ENCODE measurements at regions not wholly inside any gene's neighbourhood (a gene's known extent, or its start where the extent isn't known, plus 50 kb on each side); places are given as distances from the start of the nearest gene placed in this dataset.

DNA sequence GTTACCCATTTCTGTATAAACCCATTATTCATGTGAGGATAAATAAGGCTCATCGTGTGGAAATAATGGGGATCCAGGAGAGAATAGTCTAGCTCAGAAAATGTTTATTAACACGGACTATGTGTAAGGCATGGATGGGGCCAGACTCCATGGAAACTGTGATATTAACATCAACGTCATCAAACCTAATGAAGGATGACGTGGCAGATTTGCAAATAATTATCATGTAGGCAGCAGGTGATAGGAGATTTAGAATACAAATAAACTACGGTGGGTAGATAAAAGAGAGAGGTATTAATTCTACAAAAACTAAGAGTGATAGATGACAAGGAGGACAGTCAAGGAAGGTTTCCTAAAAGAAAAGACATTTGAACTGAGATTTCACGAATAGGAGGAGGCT is 592.2 kb downstream of the REEP3 start:
- TF ChIP-seq CREB1 (IDR thresholded peaks at IDR 0.05): peak; percentile 87
- TF ChIP-seq CREB1 (CRISPR knock-in tag; IDR thresholded peaks at IDR 0.05): no peak
- TF ChIP-seq NFE2L2 (IDR thresholded peaks at IDR 0.05; ENCODE audit: low read length): peak; percentile 61; the same call in 1 of the 2 replicates
- TF ChIP-seq ZNF446 (CRISPR knock-in tag; IDR thresholded peaks at IDR 0.05): no peak
- intact Hi-C loops (cut with micrococcal nuclease; ENCODE audit: unreplicated experiment): no loop called here
- no peak overlapping the region for H3K9ac ChIP-seq (ENCODE audit: insufficient read depth, low read depth, low read length)

DNA sequence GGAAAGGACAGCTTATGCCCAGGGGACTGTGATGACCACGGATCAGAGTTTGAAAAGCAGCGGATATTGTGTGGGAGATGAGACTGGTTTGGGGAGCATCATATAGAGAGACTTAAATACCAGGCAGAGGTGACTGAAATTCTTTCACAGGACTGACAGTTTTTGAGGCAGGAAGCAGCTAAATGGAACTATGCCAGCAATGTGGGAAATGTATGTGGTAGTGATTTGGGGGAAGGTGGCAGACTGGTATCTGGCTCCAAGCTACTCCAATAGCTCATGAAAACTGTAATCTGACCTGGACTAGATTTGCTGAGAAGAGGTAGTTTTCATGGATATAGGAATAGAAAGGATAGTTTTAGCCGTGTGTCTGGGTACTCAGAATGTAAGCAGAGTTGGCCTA is 592.6 kb downstream of the REEP3 start:
- H3K4me1 ChIP-seq (ENCODE audit: insufficient read depth, low read length): peaks cover 20% of the 10 kb centered on the region
- no peak overlapping the region for H3K4me2 ChIP-seq (ENCODE audit: low read depth, low read length)
- DNase-seq (ENCODE audit: low spot score) (no peak), FAIRE-seq (no peak), ATAC-seq (no peak)
- no peak overlapping the region for H2AFZ ChIP-seq (ENCODE audit: low read length)
- no peaks in the 10 kb centered on the region for H3K79me2 ChIP-seq (ENCODE audit: insufficient read depth, low read length)
- H3K4me3 ChIP-seq (replicated peaks in 1 of 3; ENCODE audit: insufficient read depth in 1 of 3, low read depth in 2 of 3, low read length in 3 of 3): no peak overlapping the region
- ChIA-PET POLR2A (no interaction called here), CTCF (ENCODE audit: low intra/inter-chr PET ratio, low total read pairs) (no interaction called here)
- H3K9ac ChIP-seq (ENCODE audit: insufficient read depth, low read depth, low read length): no peak overlapping the region
- H3K9me3 ChIP-seq (ENCODE audit: low read length): no peaks in the 10 kb centered on the region
- TF ChIP-seq ZNF556 (CRISPR knock-in tag; IDR thresholded peaks at IDR 0.05; ENCODE audit: borderline replicate concordance) (no peak), ZNF724P (CRISPR knock-in tag; IDR thresholded peaks at IDR 0.05; ENCODE audit: borderline replicate concordance) (no peak), KAT7 (CRISPR knock-in tag; IDR thresholded peaks at IDR 0.05; ENCODE audit: borderline replicate concordance) (no peak), KDM2A (CRISPR knock-in tag; IDR thresholded peaks at IDR 0.05; ENCODE audit: borderline replicate concordance, low read depth) (no peak), ASH2L (IDR thresholded peaks at IDR 0.05; ENCODE audit: insufficient read length, low read depth, low read length) (no peak)
- TF ChIP-seq, protein P1, sequence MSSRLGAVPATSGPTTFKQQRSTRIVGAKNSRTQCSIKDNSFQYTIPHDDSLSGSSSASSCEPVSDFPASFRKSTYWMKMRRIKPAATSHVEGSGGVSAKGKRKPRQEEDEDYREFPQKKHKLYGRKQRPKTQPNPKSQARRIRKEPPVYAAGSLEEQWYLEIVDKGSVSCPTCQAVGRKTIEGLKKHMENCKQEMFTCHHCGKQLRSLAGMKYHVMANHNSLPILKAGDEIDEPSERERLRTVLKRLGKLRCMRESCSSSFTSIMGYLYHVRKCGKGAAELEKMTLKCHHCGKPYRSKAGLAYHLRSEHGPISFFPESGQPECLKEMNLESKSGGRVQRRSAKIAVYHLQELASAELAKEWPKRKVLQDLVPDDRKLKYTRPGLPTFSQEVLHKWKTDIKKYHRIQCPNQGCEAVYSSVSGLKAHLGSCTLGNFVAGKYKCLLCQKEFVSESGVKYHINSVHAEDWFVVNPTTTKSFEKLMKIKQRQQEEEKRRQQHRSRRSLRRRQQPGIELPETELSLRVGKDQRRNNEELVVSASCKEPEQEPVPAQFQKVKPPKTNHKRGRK (CRISPR knock-in tag; IDR thresholded peaks at IDR 0.05): no peak
- in situ Hi-C loops (cut with HindIII; ENCODE audit: extremely low pct_ligation_motif_present, low pct_unique_long_range_greater_than_20kb): no loop called here
- no peaks in the 10 kb centered on the region for H3K27me3 ChIP-seq (ENCODE audit: control insufficient read depth in 1 of 2, insufficient read depth in 2 of 2, low read length in 2 of 2)
- intact Hi-C loops (cut with micrococcal nuclease; ENCODE audit: unreplicated experiment): no loop called here
- no peaks in the 10 kb centered on the region for H4K20me1 ChIP-seq (ENCODE audit: insufficient read depth, low read length)
- no peaks in the 10 kb centered on the region for H3K36me3 ChIP-seq (replicated peaks in 1 of 2; ENCODE audit: control insufficient read depth in 1 of 2, insufficient read depth in 2 of 2, low read length in 2 of 2)
- H3K27ac ChIP-seq (ENCODE audit: extremely low read length, insufficient read depth, low read length): no peak overlapping the region
- WGBS (ENCODE audit: low lambda C conversion rate): 22% methylated on average over 3 of the region's 3 CpGs
- no TSS peak for BruUV-seq (replicated peaks)

More for the DNA sequence above, 592.2 kb downstream of the REEP3 start:
- Histone ChIP-seq H3K4me3 (replicated peaks in 1 of 3; ENCODE audit: insufficient read depth in 1 of 3, low read depth in 2 of 3, low read length in 3 of 3) (no peak overlapping the region), H3K4me2 (ENCODE audit: low read depth, low read length) (no peak overlapping the region), H2AFZ (ENCODE audit: low read length) (no peak overlapping the region), H3K36me3 (replicated peaks in 1 of 2; ENCODE audit: control insufficient read depth in 1 of 2, insufficient read depth in 2 of 2, low read length in 2 of 2) (no peaks in the 10 kb centered on the region), H3K9me3 (ENCODE audit: low read length) (no peaks in the 10 kb centered on the region), H4K20me1 (ENCODE audit: insufficient read depth, low read length) (no peaks in the 10 kb centered on the region), H3K27me3 (ENCODE audit: control insufficient read depth in 1 of 2, insufficient read depth in 2 of 2, low read length in 2 of 2) (no peaks in the 10 kb centered on the region), H3K79me2 (ENCODE audit: insufficient read depth, low read length) (no peaks in the 10 kb centered on the region), H3K27ac (ENCODE audit: extremely low read length, insufficient read depth, low read length) (no peak overlapping the region), H3K4me1 (ENCODE audit: insufficient read depth, low read length) (peaks cover 20% of the 10 kb centered on the region)
- WGBS (ENCODE audit: low lambda C conversion rate): 30% methylated on average over 6 of the region's 6 CpGs
- in situ Hi-C loops (cut with HindIII; ENCODE audit: extremely low pct_ligation_motif_present, low pct_unique_long_range_greater_than_20kb): no loop called here
- no TSS peak for BruUV-seq (replicated peaks)
- DNase-seq (ENCODE audit: low spot score) (no peak), ATAC-seq (no peak), FAIRE-seq (no peak)
- POLR2A ChIA-PET: no interaction called here
- CTCF ChIA-PET (ENCODE audit: low intra/inter-chr PET ratio, low total read pairs): no interaction called here

Measured in HepG2 (cell line).